HCT116 (cell line): ENCODE measurements at regions not wholly inside any gene's neighbourhood (a gene's known extent, or its start where the extent isn't known, plus 50 kb on each side); places are given as distances from the start of the nearest gene placed in this dataset.

Source experiments
- ATAC-seq: fragments of 200-7000 bp; cut with Tn5 transposase; 2 replicates; pipeline ENCODE4 v1.9.1; 2020; ENCODE audit warnings: mild to moderate bottlenecking, moderate library complexity
- BruUV-seq: library from RNA; stranded (reverse); fragments of 400-500 nt; replicated peaks from 2 replicates; lab custom pipeline; 2021; lab: Mats Ljungman, UMichigan
- CTCF ChIA-PET: fragments of 300-600 bp; sonication (Branson Sonifier 250); formaldehyde crosslinking; loops from one replicate; lab custom pipeline; 2021; ENCODE audit warnings: antibody characterized with exemption; lab: Charles Lee
- POLR2A ChIA-PET: fragments of 300-600, 350-600 bp; sonication (Branson Sonifier 250); formaldehyde crosslinking; loops from one replicate; lab custom pipeline; 2021; ENCODE audit warnings: antibody characterized with exemption; lab: Charles Lee
- RAD21 ChIA-PET, 2 experiments: fragments of 300-600 bp; sonication (Branson Sonifier 250); formaldehyde crosslinking; loops; one replicate each; lab custom pipeline; 2023; ENCODE audit warnings: low total read pairs in 2 of 2; ENCODE audit not compliant: uncharacterized antibody in 2 of 2, unreplicated experiment in 2 of 2, low non-redundant PET in 1 of 2; lab: Charles Lee
- DNase-seq: peaks from one replicate; pipeline ENCODE4 v3.0.0-alpha.2; 2010; ENCODE audit warnings: low read depth, low spot score
- H2AFZ ChIP-seq: fragments of 200-600 bp; shearing (Covaris generic), sonication (generic); 2 replicates; pipeline ENCODE4 v1.6.1; 2017; ENCODE audit warnings: low read depth, mixed run types, mixed read lengths, antibody characterized with exemption, low read length; ENCODE audit not compliant: poor library complexity, severe bottlenecking
- H3K27ac ChIP-seq: 2 replicates; pipeline ENCODE4 v1.5.1; 2012; ENCODE audit warnings: low read depth, low read length
- H3K27me3 ChIP-seq: fragments of 200-600 bp; sonication (generic); 2 replicates; pipeline ENCODE4 v1.6.1; 2016; ENCODE audit warnings: mixed run types, low read length, mixed read lengths; ENCODE audit not compliant: insufficient read depth
- H3K36me3 ChIP-seq, 2 experiments: fragments of 200-500 bp in 1 of 2; fragments of 200-600 bp in 1 of 2; sonication (Bioruptor generic) in 1 of 2; sonication (generic) in 1 of 2; 2 replicates each; pipeline versions ENCODE4 v1.5.1 to v1.6.1; 2014 to 2016; ENCODE audit warnings: low read length in 2 of 2, inconsistent platforms in 1 of 2, mixed read lengths in 1 of 2, mixed run types in 1 of 2; ENCODE audit not compliant: insufficient read depth in 2 of 2, control insufficient read depth in 1 of 2
- H3K4me1 ChIP-seq, 2 experiments: fragments of 200-600 bp in 1 of 2; sonication (generic) in 1 of 2; 2 replicates each; pipeline versions ENCODE4 v1.5.1 to v1.6.1; 2012 to 2017; ENCODE audit warnings: low read length in 2 of 2, inconsistent platforms in 1 of 2, mild to moderate bottlenecking in 1 of 2, mixed read lengths in 1 of 2, mixed run types in 1 of 2, moderate library complexity in 1 of 2; ENCODE audit not compliant: insufficient read depth in 2 of 2, control insufficient read depth in 1 of 2
- H3K4me2 ChIP-seq: fragments of 200-600 bp; sonication (generic); 2 replicates; pipeline ENCODE4 v1.6.1; 2017; ENCODE audit warnings: mixed run types, low read length, mixed read lengths
- H3K4me3 ChIP-seq, 2 experiments: fragments of 200-600 bp in 1 of 2; sonication (generic) in 1 of 2; replicated peaks in 1 of 2; 2 replicates each; pipeline ENCODE4 v1.5.1; 2011 to 2016; ENCODE audit warnings: low read length in 2 of 2, control low read depth in 1 of 2, low read depth in 1 of 2, mild to moderate bottlenecking in 1 of 2, mixed read lengths in 1 of 2, mixed run types in 1 of 2
- H3K79me2 ChIP-seq: fragments of 200-600 bp; sonication (generic); 2 replicates; pipeline ENCODE4 v1.6.1; 2017; ENCODE audit warnings: mild to moderate bottlenecking, mixed run types, low read length, moderate library complexity, mixed read lengths; ENCODE audit not compliant: insufficient read depth
- H3K9ac ChIP-seq: fragments of 200-600 bp; sonication (generic); 2 replicates; pipeline ENCODE4 v1.6.1; 2016; ENCODE audit warnings: low read length, mixed read lengths
- H3K9me2 ChIP-seq: fragments of 200-600 bp; sonication (generic), shearing (Covaris generic); 2 replicates; pipeline ENCODE4 v1.6.1; 2017; ENCODE audit warnings: mixed run types, mild to moderate bottlenecking, moderate library complexity; ENCODE audit not compliant: insufficient read depth
- H3K9me3 ChIP-seq, 2 experiments: fragments of 200-500 bp in 1 of 2; fragments of 200-600 bp in 1 of 2; sonication (Bioruptor generic) in 1 of 2; sonication (generic) in 1 of 2; 2 replicates each; pipeline ENCODE4 v1.6.1; 2014 to 2017; ENCODE audit warnings: low read length in 2 of 2, mixed read lengths in 2 of 2, inconsistent platforms in 1 of 2, low read depth in 1 of 2, mild to moderate bottlenecking in 1 of 2, mixed run types in 1 of 2, moderate library complexity in 1 of 2; ENCODE audit not compliant: control insufficient read depth in 1 of 2, insufficient read depth in 1 of 2
- H4K20me1 ChIP-seq: fragments of 200-600 bp; sonication (generic), shearing (Covaris generic); 2 replicates; pipeline ENCODE4 v1.6.1; 2017; ENCODE audit warnings: mixed run types, mild to moderate bottlenecking, moderate library complexity; ENCODE audit not compliant: insufficient read depth
- ATF3 ChIP-seq: IDR thresholded peaks from 2 replicates; pipeline ENCODE4 v1.6.1; 2012
- EZH2phosphoT487 ChIP-seq: fragments of 200-600 bp; IDR thresholded peaks from 2 replicates; pipeline ENCODE4 v1.6.1; 2018; ENCODE audit warnings: antibody characterized with exemption, borderline replicate concordance
- POLR2A ChIP-seq: IDR thresholded peaks from 2 replicates; pipeline ENCODE4 v1.7.0; 2011; ENCODE audit warnings: borderline replicate concordance; ENCODE audit not compliant: insufficient read depth, insufficient read length; ENCODE audit errors: extremely low read depth
- RAD21 ChIP-seq: IDR thresholded peaks from 2 replicates; pipeline ENCODE4 v1.6.1; 2012; ENCODE audit warnings: low read depth, mild to moderate bottlenecking
- SIN3A ChIP-seq: IDR thresholded peaks from 2 replicates; pipeline ENCODE4 v1.6.1; 2012; ENCODE audit warnings: low read depth
- ZFX ChIP-seq: fragments of 450-650 bp; IDR thresholded peaks from 2 replicates; pipeline ENCODE4 v1.6.1; 2017
- ZNF274 ChIP-seq: fragments of 200-500 bp; sonication (Bioruptor generic); IDR thresholded peaks from 2 replicates; pipeline ENCODE4 v1.6.1; 2014; ENCODE audit warnings: mild to moderate bottlenecking, low read depth, low read length, inconsistent platforms
- intact Hi-C: fragments of 100-400 bp; cut with micrococcal nuclease; formaldehyde crosslinking; loops from 2 replicates; pipeline ENCODE4 v1.10.0; 2022

- CTCF ChIA-PET: no interaction called here
- DNase-seq: no peak
These were observed 363.6 kb upstream of the CCDC54 start for GRCh38 chr3:107013641-107014040.

GRCh38 chr3:107024551-107025026 is 352.6 kb upstream of the CCDC54 start:
- no peak overlapping the region for H3K27ac ChIP-seq
- TF ChIP-seq EZH2phosphoT487: no peak
- TF ChIP-seq ZNF274: no peak
- no peak for TF ChIP-seq RAD21
- no peak for TF ChIP-seq ATF3
- TF ChIP-seq SIN3A: no peak
- no peak overlapping the region for H3K9ac ChIP-seq
- CTCF ChIA-PET: no interaction called here
- no peaks in the 10 kb centered on the region for H3K36me3 ChIP-seq
- H3K9me2 ChIP-seq: no peaks in the 10 kb centered on the region
- BruUV-seq: no TSS peak
- no peak overlapping the region for H2AFZ ChIP-seq
- ATAC-seq (no peak), DNase-seq (no peak)
- no peaks in the 10 kb centered on the region for H4K20me1 ChIP-seq
- RAD21 ChIA-PET: no interaction called here
- H3K9me3 ChIP-seq: no peaks in the 10 kb centered on the region
- H3K4me1 ChIP-seq: no peaks in the 10 kb centered on the region
- H3K4me3 ChIP-seq: no peak overlapping the region
- no peaks in the 10 kb centered on the region for H3K27me3 ChIP-seq
- intact Hi-C loops: no loop called here
- H3K4me2 ChIP-seq: no peak overlapping the region
- POLR2A ChIA-PET: no interaction called here
- H3K79me2 ChIP-seq: no peaks in the 10 kb centered on the region

More at GRCh38 chr3:107013641-107014040, 363.6 kb upstream of the CCDC54 start:
- H3K36me3 ChIP-seq: no peaks in the 10 kb centered on the region
- TF ChIP-seq EZH2phosphoT487: no peak
- no peak for TF ChIP-seq ZFX
- TF ChIP-seq POLR2A: no peak
- no peaks in the 10 kb centered on the region for H3K27me3 ChIP-seq
- H3K4me3 ChIP-seq: no peak overlapping the region
- ChIA-PET RAD21 (no interaction called here), POLR2A (no interaction called here)
- no peaks in the 10 kb centered on the region for H3K9me3 ChIP-seq
- H3K79me2 ChIP-seq: no peaks in the 10 kb centered on the region
- no peak overlapping the region for H3K9ac ChIP-seq
- no peak for ATAC-seq
- intact Hi-C loops: no loop called here
- no TSS peak for BruUV-seq
- no peak overlapping the region for H3K27ac ChIP-seq
- H3K9me2 ChIP-seq: no peaks in the 10 kb centered on the region
- no peak overlapping the region for H3K4me2 ChIP-seq
- H4K20me1 ChIP-seq: no peaks in the 10 kb centered on the region
- no peak overlapping the region for H2AFZ ChIP-seq
- H3K4me1 ChIP-seq: no peaks in the 10 kb centered on the region
